Activated T-cell treated with anti-CD3 and anti-CD28 coated beads, Interleukin-2, amount 50 U/mL, for 4 hours (primary cell): ENCODE measurements at regions not wholly inside any gene's neighbourhood (a gene's known extent, or its start where the extent isn't known, plus 50 kb on each side); places are given as distances from the start of the nearest gene placed in this dataset.

Source experiments
- ATAC-seq, 2 donors: fragments of 200-7000 bp; cut with Tn5 transposase; one replicate each; pipeline ENCODE4 v1.10.0; 2021
- DNase-seq: peaks from one replicate; pipeline ENCODE4 v3.0.0-alpha.2; 2020
- H3K27me3 Mint-ChIP-seq: one replicate; pipeline ENCODE4 v1.8.0; 2021; ENCODE audit warnings: low read depth, mixed read lengths
- H3K36me3 Mint-ChIP-seq: one replicate; pipeline ENCODE4 v1.8.0; 2022; ENCODE audit warnings: mixed read lengths; ENCODE audit not compliant: insufficient read depth
- H3K4me1 Mint-ChIP-seq: one replicate; pipeline ENCODE4 v1.8.0; 2021; ENCODE audit warnings: low read depth, mixed read lengths
- H3K4me3 Mint-ChIP-seq: one replicate; pipeline ENCODE4 v1.8.0; 2021; ENCODE audit warnings: mild to moderate bottlenecking, moderate library complexity, mixed read lengths
- H3K9me3 Mint-ChIP-seq: one replicate; pipeline ENCODE4 v1.8.0; 2021; ENCODE audit warnings: mixed read lengths

GRCh38 chr15:94626949-94627348 is 395.6 kb downstream of the MCTP2 start:
- no peaks in the 10 kb centered on the region for H3K36me3 Mint-ChIP-seq
- ATAC-seq (no peak), DNase-seq (no peak)
- no peak overlapping the region for H3K4me3 Mint-ChIP-seq
- H3K9me3 Mint-ChIP-seq = no peaks in the 10 kb centered on the region
- peaks cover 5% of the 10 kb centered on the region for H3K4me1 Mint-ChIP-seq
- no peaks in the 10 kb centered on the region for H3K27me3 Mint-ChIP-seq

- ATAC-seq (no peak), DNase-seq (no peak)
- no peaks in the 10 kb centered on the region for H3K36me3 Mint-ChIP-seq
- peaks cover 8% of the 10 kb centered on the region for H3K27me3 Mint-ChIP-seq
- H3K4me3 Mint-ChIP-seq = no peak overlapping the region
- H3K9me3 Mint-ChIP-seq = no peaks in the 10 kb centered on the region
- peaks cover 11% of the 10 kb centered on the region for H3K4me1 Mint-ChIP-seq
These were observed 400.2 kb downstream of the MCTP2 start for GRCh38 chr15:94631608-94632007.

GRCh38 chr15:94638183-94638582 is 406.8 kb downstream of the MCTP2 start:
- H3K4me1 Mint-ChIP-seq = no peaks in the 10 kb centered on the region
- H3K36me3 Mint-ChIP-seq = no peaks in the 10 kb centered on the region
- DNase-seq = no peak
- H3K9me3 Mint-ChIP-seq = no peaks in the 10 kb centered on the region
- ATAC-seq = no peak
- peaks cover 7% of the 10 kb centered on the region for H3K27me3 Mint-ChIP-seq
- no peak overlapping the region for H3K4me3 Mint-ChIP-seq

GRCh38 chr15:94639701-94640100 is 408.3 kb downstream of the MCTP2 start:
- H3K27me3 Mint-ChIP-seq = peaks cover 7% of the 10 kb centered on the region
- ATAC-seq (no peak), DNase-seq (no peak)
- H3K9me3 Mint-ChIP-seq = no peaks in the 10 kb centered on the region
- no peaks in the 10 kb centered on the region for H3K4me1 Mint-ChIP-seq
- H3K36me3 Mint-ChIP-seq = no peaks in the 10 kb centered on the region
- no peak overlapping the region for H3K4me3 Mint-ChIP-seq

- Mint-ChIP-seq H3K4me3 (no peak overlapping the region), H3K27me3 (peaks cover 2% of the 10 kb centered on the region), H3K9me3 (no peaks in the 10 kb centered on the region), H3K36me3 (no peaks in the 10 kb centered on the region), H3K4me1 (no peaks in the 10 kb centered on the region)
- DNase-seq (no peak), ATAC-seq (no peak)
These were observed 413.1 kb downstream of the MCTP2 start for GRCh38 chr15:94644433-94644832.

- Mint-ChIP-seq H3K9me3 (no peaks in the 10 kb centered on the region), H3K27me3 (peaks cover 12% of the 10 kb centered on the region)
- no peak for DNase-seq
These were observed 421.7 kb downstream of the MCTP2 start for GRCh38 chr15:94653071-94653470.

GRCh38 chr15:94655249-94655880 is 424.0 kb downstream of the MCTP2 start:
- H3K4me3 Mint-ChIP-seq = no peak overlapping the region
- ATAC-seq = no peak
- H3K36me3 Mint-ChIP-seq = no peaks in the 10 kb centered on the region
- peaks cover 10% of the 10 kb centered on the region for H3K27me3 Mint-ChIP-seq
- H3K9me3 Mint-ChIP-seq = no peaks in the 10 kb centered on the region
- no peak for DNase-seq
- no peaks in the 10 kb centered on the region for H3K4me1 Mint-ChIP-seq

More at GRCh38 chr15:94653071-94653470, 421.7 kb downstream of the MCTP2 start:
- no peak overlapping the region for H3K4me3 Mint-ChIP-seq
- no peak for ATAC-seq
- H3K36me3 Mint-ChIP-seq = no peaks in the 10 kb centered on the region
- no peaks in the 10 kb centered on the region for H3K4me1 Mint-ChIP-seq

GRCh38 chr15:94665676-94666441 is 434.5 kb downstream of the MCTP2 start:
- no peak for DNase-seq
- no peaks in the 10 kb centered on the region for H3K36me3 Mint-ChIP-seq
- H3K4me3 Mint-ChIP-seq = no peak overlapping the region
- no peaks in the 10 kb centered on the region for H3K4me1 Mint-ChIP-seq
- H3K27me3 Mint-ChIP-seq = peaks cover 23% of the 10 kb centered on the region
- no peak for ATAC-seq
- H3K9me3 Mint-ChIP-seq = no peaks in the 10 kb centered on the region

- H3K36me3 Mint-ChIP-seq = no peaks in the 10 kb centered on the region
These were observed 435.2 kb downstream of the MCTP2 start for GRCh38 chr15:94666553-94666952.

GRCh38 chr15:94667109-94667508 is 435.7 kb downstream of the MCTP2 start:
- no peaks in the 10 kb centered on the region for H3K36me3 Mint-ChIP-seq
- no peak overlapping the region for H3K4me3 Mint-ChIP-seq
- H3K4me1 Mint-ChIP-seq = no peaks in the 10 kb centered on the region
- H3K9me3 Mint-ChIP-seq = no peaks in the 10 kb centered on the region
- DNase-seq = no peak
- no peak for ATAC-seq
- H3K27me3 Mint-ChIP-seq = peaks cover 23% of the 10 kb centered on the region

More at GRCh38 chr15:94666553-94666952, 435.2 kb downstream of the MCTP2 start:
- no peaks in the 10 kb centered on the region for H3K4me1 Mint-ChIP-seq
- H3K4me3 Mint-ChIP-seq = no peak overlapping the region
- no peaks in the 10 kb centered on the region for H3K9me3 Mint-ChIP-seq
- H3K27me3 Mint-ChIP-seq = peaks cover 23% of the 10 kb centered on the region
- DNase-seq = no peak
- ATAC-seq = no peak

GRCh38 chr15:94670438-94671034 is 439.2 kb downstream of the MCTP2 start:
- peaks cover 12% of the 10 kb centered on the region for H3K27me3 Mint-ChIP-seq
- no peaks in the 10 kb centered on the region for H3K9me3 Mint-ChIP-seq
- no peaks in the 10 kb centered on the region for H3K36me3 Mint-ChIP-seq
- ATAC-seq (no peak), DNase-seq (no peak)
- H3K4me3 Mint-ChIP-seq = no peak overlapping the region
- H3K4me1 Mint-ChIP-seq = no peaks in the 10 kb centered on the region

GRCh38 chr15:94671858-94672532 is 440.6 kb downstream of the MCTP2 start:
- H3K27me3 Mint-ChIP-seq = peaks cover 5% of the 10 kb centered on the region
- H3K4me1 Mint-ChIP-seq = no peaks in the 10 kb centered on the region
- no peaks in the 10 kb centered on the region for H3K36me3 Mint-ChIP-seq
- DNase-seq (no peak), ATAC-seq (no peak)
- no peaks in the 10 kb centered on the region for H3K9me3 Mint-ChIP-seq
- H3K4me3 Mint-ChIP-seq = no peak overlapping the region

- Mint-ChIP-seq H3K27me3 (peaks cover 3% of the 10 kb centered on the region), H3K9me3 (no peaks in the 10 kb centered on the region), H3K36me3 (no peaks in the 10 kb centered on the region), H3K4me3 (no peak overlapping the region), H3K4me1 (no peaks in the 10 kb centered on the region)
- ATAC-seq (no peak), DNase-seq (no peak)
These were observed 442.4 kb downstream of the MCTP2 start for GRCh38 chr15:94673801-94674200.

- DNase-seq (no peak), ATAC-seq (no peak)
- no peaks in the 10 kb centered on the region for H3K36me3 Mint-ChIP-seq
- H3K4me1 Mint-ChIP-seq = no peaks in the 10 kb centered on the region
- no peak overlapping the region for H3K4me3 Mint-ChIP-seq
- peaks cover 3% of the 10 kb centered on the region for H3K27me3 Mint-ChIP-seq
- no peaks in the 10 kb centered on the region for H3K9me3 Mint-ChIP-seq
These were observed 442.9 kb downstream of the MCTP2 start for GRCh38 chr15:94674296-94674695.
